GM21717 (cell line): ENCODE measurements at regions not wholly inside any gene's neighbourhood (a gene's known extent, or its start where the extent isn't known, plus 50 kb on each side); places are given as distances from the start of the nearest gene placed in this dataset.

ENCODE experiments used
- ATAC-seq: cut with Tn5 transposase; IDR thresholded peaks from one replicate; pipeline ENCODE4 v1.9.1; 2021; ENCODE audit warnings: mild to moderate bottlenecking, moderate library complexity; ENCODE audit not compliant: unreplicated experiment

DNA sequence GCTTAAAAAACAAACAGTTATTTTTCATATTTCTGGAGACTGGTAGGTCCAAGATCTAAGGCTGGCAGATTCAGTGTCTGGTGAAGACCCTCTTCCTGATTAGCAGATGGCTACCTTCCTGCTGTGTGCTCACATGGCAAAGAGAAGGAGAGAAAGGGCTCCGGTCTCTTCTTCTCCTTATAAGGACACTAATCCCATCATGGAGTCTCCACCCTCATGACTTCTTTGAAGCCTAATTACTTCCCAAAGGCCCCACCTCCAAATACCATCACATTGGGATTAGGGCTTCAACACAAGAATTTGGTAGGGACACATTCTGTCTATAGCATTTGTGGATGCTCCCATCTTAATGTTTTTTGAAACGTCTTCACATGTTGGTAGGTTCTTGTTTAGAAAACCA, 391.1 kb downstream of the TMEM161B start:
- no peak for ATAC-seq

DNA sequence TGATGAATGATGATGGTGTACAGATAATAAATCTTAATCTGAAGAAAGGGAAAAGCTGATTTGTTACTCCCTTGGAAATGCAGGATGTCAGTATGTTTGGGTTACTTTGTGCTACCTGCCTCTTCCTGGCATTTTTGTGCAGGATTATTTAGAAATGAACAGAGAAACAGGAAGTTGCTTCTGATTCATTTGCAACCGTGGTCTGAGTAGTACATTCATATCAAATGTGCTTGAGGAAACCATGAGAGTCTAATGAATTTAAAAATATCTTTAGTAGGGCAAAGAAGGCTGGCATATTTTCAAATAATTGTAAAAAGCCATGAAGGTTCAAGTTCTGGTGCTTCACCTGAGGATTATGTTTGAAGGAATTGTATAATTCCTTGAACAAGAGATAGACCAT, 391.6 kb downstream of the TMEM161B start:
- ATAC-seq, result no peak

DNA sequence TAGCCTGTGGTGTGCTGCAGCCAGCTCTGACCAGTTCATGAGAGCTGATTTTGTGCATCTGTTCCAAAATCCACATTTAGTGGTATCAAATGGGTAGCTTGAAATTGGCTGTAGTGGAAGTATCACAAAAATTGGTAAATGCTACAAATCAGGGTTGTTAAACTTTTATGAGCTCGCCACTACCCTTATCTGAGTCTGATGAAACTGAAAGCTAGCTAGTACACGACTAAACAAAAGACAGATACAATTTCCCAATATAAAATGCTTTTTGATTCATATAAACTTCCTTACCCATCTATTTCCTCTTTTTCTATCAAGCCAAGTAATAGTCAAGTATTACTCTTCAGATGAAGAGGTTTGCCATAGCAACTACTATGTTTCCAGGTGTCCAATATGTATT, 392.0 kb downstream of the TMEM161B start:
- no peak for ATAC-seq

DNA sequence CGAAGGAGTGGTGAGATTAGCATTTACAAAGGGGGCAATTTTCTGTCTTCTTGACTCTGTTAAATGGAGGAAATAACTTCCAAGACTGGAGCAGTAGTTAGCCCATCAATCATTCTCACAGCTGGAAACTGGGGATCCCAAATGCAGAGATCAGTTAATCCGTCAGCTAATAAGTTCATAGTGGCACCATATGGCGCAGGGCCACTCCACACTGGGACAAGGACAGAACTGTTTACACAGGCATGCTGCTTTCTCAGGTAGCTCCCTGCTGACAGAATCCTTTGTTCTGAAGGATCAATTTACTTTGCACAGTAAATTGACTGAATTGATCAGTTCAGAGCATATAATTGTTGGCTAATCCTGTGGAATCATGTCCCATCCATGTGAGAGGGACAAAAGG, 395.7 kb downstream of the TMEM161B start:
- no peak for ATAC-seq

DNA sequence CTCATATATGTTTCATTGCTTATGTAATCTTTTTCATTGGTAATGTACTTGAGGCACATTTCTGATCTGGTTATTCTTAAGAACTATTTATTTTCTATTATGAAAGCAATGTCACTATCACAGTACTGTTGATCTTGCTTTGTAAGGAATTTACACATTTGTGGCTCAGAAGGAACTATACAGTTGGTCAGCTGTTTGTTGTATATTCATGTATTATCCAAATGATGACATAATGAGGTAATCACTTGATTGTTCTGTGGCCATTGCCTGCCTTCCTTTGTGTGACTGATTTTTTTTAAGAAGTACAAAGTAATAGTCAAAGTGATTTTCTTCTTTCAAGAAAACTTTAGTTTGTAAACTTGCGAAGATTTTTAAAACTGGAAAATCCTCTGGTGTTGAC, 399.9 kb downstream of the TMEM161B start:
- no peak for ATAC-seq

DNA sequence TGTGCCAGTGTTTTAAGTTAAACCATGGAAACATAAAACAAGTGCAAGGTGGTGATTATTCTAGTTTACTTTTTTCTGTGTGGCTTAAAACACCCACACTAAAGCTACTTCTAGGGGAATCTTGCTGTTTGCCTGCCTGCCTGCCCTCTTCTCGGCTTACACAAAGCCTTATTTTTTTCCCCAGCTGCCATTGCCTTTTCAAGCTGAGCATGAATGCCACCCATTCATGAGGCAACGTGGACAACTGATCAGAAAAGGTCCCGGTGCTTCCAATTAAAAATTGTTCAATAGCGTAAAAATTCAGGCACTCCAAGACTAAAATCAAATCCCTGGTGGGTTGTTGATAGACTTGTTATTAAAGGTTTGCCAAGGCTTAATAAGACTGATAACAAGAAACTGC, 401.4 kb downstream of the TMEM161B start:
- ATAC-seq, result no peak

DNA sequence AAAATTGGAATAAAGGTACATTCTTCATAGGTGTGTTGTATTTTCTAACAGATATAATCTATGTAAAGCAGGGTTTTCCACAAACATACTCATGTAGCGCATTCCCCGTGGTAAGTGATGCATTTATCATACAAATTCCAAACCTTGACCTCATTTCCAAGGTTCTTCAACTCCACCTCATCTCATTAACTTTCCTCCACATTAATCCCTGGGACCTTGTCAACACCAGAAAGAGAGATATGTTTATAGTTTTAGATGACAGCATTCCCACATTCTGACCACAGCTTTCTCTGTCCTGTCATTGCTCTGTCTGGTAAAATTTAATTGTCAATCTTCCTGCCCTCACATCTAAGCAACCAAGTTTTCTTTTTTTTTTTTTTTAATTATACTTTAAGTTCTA, 415.1 kb downstream of the TMEM161B start:
- no peak for ATAC-seq

DNA sequence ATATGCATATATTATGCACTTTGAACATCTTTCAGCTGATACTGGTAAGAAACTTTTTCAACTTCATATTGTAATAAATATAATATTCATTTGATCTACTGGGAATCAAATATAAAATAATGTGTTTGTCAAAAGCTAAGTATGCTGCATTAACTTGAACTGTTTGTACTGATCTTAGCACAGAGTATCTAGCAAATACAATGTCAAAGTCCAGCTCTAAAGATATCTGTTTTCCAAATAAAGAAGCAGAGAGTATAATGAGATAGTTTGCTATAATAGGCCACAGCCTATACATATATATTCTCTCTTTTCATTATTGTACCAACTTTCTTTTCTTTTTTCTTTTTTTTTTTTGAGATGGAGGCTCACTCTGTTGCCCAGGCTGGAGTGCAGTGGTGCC, 417.0 kb downstream of the TMEM161B start:
- ATAC-seq, result no peak

DNA sequence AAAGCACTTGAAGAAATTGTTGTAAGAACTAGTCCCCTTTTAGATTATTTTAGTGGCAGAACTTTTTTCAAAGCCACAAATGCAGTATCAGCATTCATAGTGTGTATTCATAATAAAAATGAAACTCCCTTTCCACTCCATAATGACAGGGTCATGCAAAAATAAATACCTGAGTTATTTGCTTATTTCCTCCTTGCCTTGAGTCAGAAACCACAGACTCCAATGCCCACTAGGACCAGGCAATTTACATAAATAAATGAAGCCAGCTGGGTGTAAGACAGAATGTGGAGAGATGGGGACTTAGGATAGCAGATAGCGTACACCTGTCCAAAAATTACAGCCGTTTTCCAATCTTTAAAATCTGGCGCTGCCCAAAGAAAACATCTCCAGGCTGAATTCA, 417.8 kb downstream of the TMEM161B start:
- ATAC-seq, result peak; percentile 70

DNA sequence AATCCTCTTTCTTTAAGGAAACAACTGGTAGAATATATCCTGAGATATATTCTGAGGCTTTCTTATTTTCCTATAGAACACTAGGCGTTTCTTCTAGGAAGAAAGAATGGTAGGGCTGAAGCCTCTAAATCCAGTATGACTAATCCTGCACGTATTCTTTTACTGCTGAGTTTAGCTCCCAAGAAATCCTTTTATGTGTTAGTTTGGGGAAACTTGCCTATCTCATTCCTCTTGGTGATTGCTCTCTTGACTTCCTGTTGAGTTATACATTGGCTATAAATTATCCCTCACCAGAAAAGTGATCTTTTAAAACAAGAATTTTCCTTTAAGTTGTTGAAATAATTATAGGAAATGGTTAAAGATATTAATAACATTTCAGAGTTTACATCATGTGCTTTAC, 422.9 kb downstream of the TMEM161B start:
- ATAC-seq, result no peak

DNA sequence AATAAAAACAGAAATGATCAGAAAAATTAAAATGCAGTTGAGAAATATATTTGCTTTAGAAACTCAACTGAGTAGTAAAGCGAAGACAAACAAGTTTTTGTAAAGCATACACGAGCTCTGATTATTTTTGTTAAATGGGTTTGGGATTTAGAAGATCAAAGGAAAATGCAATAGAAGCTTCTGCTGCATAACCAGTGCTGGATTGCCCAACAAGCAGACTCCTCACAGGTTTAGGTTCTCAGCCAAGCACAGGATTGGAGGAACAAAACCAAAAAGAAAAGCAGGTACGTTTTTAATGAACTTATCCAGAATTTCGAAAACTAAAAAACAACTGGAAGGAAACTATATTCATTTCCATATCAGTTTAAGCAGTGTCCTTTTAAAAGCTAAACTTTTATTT, 423.8 kb downstream of the TMEM161B start:
- no peak for ATAC-seq

DNA sequence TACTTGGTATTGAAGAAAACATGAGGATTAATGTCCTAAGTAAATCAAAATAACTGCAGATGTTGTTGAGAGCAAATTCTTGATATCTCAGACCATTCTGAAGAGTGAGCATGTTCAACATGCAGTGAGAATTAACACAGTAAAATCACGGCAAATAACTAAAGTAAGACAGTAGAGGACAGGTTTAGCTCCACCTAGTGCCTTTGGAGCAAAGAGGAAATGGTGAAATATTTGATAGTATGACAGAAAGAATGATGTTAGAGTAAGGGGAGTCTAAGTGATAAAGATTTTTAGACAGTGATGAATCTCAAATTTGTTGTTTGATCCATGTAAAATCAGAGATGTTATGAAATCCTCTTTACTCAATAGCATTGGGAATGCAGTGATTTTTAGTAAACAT, 424.2 kb downstream of the TMEM161B start:
- ATAC-seq, result no peak

DNA sequence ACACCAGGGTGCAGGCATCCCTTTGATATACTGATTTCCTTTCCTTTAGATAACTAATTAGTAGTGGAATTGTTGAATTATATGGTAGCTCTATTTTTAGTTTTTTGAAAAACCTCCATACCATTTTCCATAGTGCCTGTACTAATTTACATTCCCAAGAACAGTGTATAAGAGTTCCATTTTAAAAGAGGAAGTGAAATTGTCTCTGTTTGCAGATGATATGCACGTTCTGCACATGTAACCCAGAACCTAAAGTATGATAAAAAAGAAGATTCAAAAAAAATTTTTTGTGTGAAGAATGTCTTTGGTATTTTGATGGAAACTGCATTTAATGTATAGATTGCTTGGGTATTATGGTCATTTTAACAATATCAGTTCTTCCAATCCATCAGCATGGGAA, 424.0 kb upstream of the CCNH start:
- no peak for ATAC-seq

DNA sequence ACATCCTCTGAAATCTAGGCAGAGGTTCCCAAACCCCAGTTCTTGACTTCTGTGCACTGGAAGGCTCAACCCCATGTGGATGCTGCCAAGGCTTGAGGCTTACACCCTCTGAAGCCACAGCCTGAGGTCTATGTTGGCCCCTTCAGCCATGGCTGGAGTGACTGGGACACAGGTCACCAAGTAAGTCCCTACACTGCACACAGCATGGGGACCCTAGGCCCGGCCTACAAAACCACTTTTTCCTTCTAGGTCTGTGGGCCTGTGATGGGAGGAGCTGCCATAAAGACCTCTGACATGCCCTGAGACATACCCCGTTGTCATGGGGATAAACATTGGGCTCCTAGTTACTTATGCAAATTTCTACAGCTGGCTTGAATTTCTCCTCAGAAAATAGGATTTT, 418.8 kb upstream of the CCNH start:
- no peak for ATAC-seq

DNA sequence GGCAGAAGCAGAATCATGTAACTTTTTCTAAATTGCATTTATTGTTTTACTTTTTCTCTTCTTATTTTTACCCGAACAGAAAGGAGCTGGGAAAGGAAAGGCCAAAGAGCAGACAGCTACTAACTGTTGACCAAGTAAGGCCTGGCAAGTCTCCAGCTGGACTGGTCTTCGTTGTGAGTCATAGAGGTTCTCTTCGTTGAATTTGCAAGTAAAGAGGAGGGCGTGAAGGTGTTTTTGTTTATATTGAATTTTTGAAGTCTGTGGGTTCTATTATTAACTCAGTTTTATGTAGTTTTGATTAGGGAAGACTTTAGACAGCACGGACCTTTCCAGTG, 416.5 kb upstream of the CCNH start:
- ATAC-seq, result no peak

DNA sequence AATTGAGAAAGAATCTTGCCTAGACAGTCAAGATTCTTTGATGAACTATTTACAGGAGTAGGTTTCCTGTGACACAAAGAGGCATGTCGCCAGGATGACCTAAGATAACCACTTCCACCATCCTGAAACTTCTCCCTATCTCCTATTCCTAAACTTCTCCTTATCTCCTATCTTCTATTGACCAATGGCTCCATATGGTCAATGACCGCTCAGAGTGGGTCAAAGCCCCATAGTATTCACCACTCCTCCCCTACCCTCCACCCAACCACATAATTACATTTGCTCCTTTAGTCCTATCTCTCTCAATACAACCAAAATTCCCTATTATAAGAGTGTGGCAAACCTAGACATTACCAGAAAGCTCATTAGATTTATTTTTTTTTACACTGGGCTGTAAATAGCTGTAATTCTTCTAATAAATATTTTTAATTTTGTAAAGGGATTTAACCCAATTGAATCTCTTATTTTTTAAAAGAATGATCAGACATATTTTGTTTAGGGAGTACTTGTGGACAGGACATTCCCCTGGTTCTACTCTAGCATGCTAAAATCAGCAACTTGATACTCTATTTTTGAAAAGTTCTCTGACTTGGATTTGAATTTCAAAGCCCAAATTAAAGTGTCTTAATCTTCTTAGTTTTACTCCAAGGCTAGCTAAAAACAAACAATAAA, 416.0 kb upstream of the CCNH start:
- ATAC-seq, result no peak

DNA sequence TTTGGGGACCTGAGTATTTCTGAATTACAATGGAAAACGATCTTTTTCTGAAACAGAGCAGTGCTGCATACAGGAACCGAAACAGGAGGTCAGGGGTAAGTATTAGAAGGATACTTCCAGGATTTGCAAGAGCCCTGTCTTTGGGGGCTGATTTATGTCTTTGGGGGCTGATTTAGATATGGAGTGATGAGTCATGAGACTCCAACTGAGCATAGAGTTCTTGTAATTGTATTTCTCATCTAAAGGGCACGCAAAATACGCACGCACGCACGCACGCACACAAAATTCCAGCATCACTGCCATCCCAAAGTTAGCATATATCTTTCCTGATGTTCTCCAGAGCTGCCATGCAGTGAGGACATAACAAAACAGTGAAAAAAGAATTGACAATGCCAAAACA, 414.8 kb upstream of the CCNH start:
- no peak for ATAC-seq

DNA sequence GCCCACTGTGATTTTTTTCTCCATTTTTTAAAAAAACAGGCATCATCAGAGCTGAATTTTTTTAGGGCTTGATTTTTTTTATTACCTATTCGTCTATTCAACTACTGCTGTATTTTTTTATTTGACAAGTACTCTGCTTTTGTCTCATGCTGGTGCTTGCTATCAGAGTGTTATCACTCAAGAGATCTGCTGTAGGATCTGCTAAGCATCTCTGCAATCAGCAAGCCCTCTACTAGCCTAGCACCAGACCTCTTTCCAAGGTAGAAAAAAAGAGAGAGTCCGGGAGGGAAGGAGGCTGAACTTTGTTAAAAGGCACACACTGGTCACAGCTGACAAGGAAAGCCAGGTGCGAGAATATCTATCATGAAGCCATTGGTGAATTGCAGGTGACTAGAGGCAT, 413.8 kb upstream of the CCNH start:
- ATAC-seq, result no peak

DNA sequence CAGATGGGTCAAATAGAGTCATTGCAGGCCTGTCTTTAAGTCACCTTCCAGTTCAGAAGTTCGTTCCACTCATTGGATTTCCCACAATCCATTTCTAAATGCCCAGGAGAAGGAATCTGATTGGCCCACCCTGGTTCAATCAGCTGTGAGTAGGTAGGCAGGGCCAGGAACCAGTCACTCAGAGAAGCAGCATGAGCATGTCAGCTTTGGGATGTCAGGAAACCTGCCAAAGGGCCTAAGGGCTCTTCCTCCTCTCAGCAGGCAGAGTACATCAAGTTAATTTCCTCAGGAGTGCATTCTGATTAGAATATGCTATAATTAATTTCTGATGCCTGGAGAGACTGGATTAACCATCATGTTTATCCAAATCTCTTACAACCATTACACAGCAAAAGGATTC, 412.9 kb upstream of the CCNH start:
- no peak for ATAC-seq

DNA sequence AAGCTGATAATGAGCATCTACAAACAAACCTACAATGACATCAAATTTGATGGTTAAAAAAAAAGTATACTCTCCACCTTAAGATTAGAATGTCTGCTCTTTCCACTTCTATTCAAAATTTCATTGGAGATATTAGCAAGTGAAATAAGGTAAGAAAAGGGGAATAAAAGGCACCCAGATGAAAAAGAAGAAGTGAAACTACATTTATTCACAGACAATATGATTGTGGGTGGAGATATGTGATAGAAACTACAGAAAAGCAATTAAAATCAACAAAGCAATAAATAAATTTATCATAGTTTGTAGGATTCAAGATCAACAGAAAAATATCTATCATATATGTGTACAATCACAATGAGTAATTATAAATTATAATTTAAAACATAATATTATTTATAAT, 395.1 kb upstream of the CCNH start:
- ATAC-seq, result no peak

DNA sequence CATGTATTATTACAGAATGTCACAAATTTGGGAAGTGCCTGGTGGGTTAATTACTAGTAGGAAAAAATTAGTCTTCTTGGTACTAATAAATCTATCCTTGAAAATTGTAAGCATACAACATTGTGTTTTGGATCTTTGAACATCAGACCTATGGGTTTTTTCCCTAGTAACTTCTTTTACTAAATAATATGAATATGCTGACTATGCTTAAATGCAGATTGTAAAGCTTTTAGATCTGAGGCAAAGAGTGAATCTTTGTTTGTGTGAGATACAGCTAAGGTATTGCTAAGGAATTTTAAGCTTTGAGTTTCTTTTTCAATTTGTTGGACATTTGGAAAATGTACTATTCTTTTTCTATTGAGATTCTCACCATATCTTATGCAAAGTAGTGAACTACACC, 390.6 kb upstream of the CCNH start:
- no peak for ATAC-seq

DNA sequence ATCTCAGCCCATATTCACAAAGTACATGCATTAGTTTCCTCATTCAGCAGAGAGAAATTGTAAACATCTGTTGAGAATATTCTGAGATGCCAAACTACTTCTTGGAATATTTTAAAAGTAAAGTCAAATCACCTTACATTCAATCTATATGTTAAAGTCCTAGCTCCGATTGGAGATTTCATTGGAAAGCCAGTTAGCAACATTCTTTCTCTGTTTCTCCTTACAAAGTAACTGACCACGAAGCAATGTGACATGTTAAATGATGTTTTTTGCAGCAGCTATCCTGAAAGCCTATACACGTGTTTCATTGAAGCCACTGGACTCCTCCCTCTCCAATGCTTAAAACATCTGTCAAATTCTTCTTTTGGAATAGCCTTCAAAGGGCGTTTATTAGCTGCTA, 379.1 kb upstream of the CCNH start:
- ATAC-seq, result no peak

DNA sequence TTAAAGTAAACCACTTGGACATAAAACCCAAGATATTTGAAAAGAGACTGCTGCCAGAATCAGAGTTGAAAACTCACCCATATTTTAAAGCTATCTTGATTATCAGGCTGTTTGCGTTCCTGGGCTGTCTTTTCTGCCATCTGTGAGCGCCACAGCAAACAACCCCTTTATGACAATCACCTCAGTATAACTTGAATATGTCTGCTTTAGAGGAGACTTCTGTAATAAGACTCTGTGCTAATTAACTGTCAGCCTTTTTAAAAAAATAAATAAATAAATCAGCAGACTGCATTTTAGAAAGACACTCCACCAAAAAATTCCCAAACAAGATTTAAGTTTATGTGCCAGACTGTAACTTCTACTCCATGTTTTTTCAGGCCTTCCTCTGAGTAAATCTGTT, 375.7 kb upstream of the CCNH start:
- ATAC-seq, result no peak
